K562 (cell line): ENCODE measurements at regions not wholly inside any gene's neighbourhood (a gene's known extent, or its start where the extent isn't known, plus 50 kb on each side); places are given as distances from the start of the nearest gene placed in this dataset.

ENCODE experiments used
- ATAC-seq: fragments of 200-7000 bp; cut with Tn5 transposase; 3 replicates; pipeline ENCODE4 v1.9.1; 2020; ENCODE audit warnings: moderate library complexity
- BruUV-seq: library from RNA; stranded (reverse); fragments of 400-500 nt; replicated peaks from 2 replicates; lab custom pipeline; 2021; lab: Mats Ljungman, UMichigan
- CTCF ChIA-PET: fragments of 300-600 bp; formaldehyde crosslinking; extraction: SDS; loops from one replicate; lab custom pipeline; 2021; ENCODE audit warnings: low intra/inter-chr PET ratio; lab: Yijun Ruan, JAX
- POLR2A ChIA-PET: fragments of 300-600, 350-650 bp; sonication (Branson Sonifier 250); formaldehyde crosslinking; extraction: SDS; loops from one replicate; lab custom pipeline; 2021; ENCODE audit warnings: antibody characterized with exemption, inconsistent platforms; lab: Yijun Ruan, JAX
- DNase-seq, 4 experiments: peaks; one replicate each; pipeline versions ENCODE4 v3.0.0 to v3.0.0-alpha.2; 2011 to 2018; ENCODE audit warnings: low spot score in 3 of 4, mixed read lengths in 3 of 4; ENCODE audit errors: extremely low read depth in 1 of 4
- FAIRE-seq: peaks from 2 replicates; lab custom pipeline; 2011; peaks lifted over from hg19 to GRCh38; lab: Jason Lieb, UNC
- H2AFZ ChIP-seq: 2 replicates; pipeline ENCODE4 v1.6.0; 2011; ENCODE audit warnings: low read depth, low read length, control low read depth, inconsistent platforms
- H3K27ac ChIP-seq: fragments of 200-600 bp; 3 replicates; pipeline ENCODE4 v1.8.0; 2011; ENCODE audit warnings: low read depth, mild to moderate bottlenecking, control low read depth, inconsistent platforms, low read length, moderate library complexity, mixed read lengths; ENCODE audit errors: extremely low read depth
- H3K27me3 ChIP-seq, 2 experiments: fragments of 300-600 bp in 1 of 2; 2 replicates in 1 of 2; 3 replicates in 1 of 2; pipeline versions ENCODE4 v1.6.0 to v1.8.0; 2011; ENCODE audit warnings: inconsistent platforms in 2 of 2, low read length in 2 of 2, mild to moderate bottlenecking in 1 of 2, mixed read lengths in 1 of 2, moderate library complexity in 1 of 2; ENCODE audit not compliant: control insufficient read depth in 2 of 2, insufficient read depth in 2 of 2
- H3K36me3 ChIP-seq: fragments of 300-600 bp; 3 replicates; pipeline ENCODE4 v1.8.0; 2011; ENCODE audit warnings: mild to moderate bottlenecking, low read length, inconsistent platforms; ENCODE audit not compliant: control insufficient read depth, insufficient read depth
- H3K4me1 ChIP-seq, 2 experiments: fragments of 200-600 bp in 1 of 2; replicated peaks in 1 of 2; 2 replicates in 1 of 2; 3 replicates in 1 of 2; pipeline versions ENCODE4 v1.5.1 to v1.8.0; 2011; ENCODE audit warnings: inconsistent platforms in 2 of 2, low read length in 2 of 2, mild to moderate bottlenecking in 1 of 2, mixed read lengths in 1 of 2, moderate library complexity in 1 of 2; ENCODE audit not compliant: control insufficient read depth in 2 of 2, insufficient read depth in 2 of 2
- H3K4me2 ChIP-seq: 2 replicates; pipeline ENCODE4 v1.6.1; 2011; ENCODE audit warnings: low read length, control low read depth, inconsistent platforms, mixed read lengths; ENCODE audit not compliant: insufficient read depth
- H3K4me3 ChIP-seq: fragments of 200-600 bp; sonication (generic), shearing (Covaris generic); 2 replicates; pipeline ENCODE4 v1.5.1; 2016; ENCODE audit warnings: control low read depth, inconsistent platforms
- H3K79me2 ChIP-seq: fragments of 200-600 bp; 3 replicates; pipeline ENCODE4 v1.8.0; 2011; ENCODE audit warnings: low read length, inconsistent platforms; ENCODE audit not compliant: control insufficient read depth, insufficient read depth
- H3K9ac ChIP-seq, 2 experiments: 2 replicates each; pipeline versions ENCODE4 v1.6.0 to v1.6.1; 2011; ENCODE audit warnings: low read depth in 2 of 2, low read length in 2 of 2, control low read depth in 1 of 2, inconsistent platforms in 1 of 2, mild to moderate bottlenecking in 1 of 2, mixed read lengths in 1 of 2; ENCODE audit not compliant: insufficient read depth in 1 of 2
- H3K9me1 ChIP-seq: one replicate; pipeline ENCODE4 v1.6.0; 2011; ENCODE audit warnings: inconsistent platforms, mild to moderate bottlenecking, low read length, moderate library complexity; ENCODE audit not compliant: control insufficient read depth, insufficient read depth
- H3K9me3 ChIP-seq: replicated peaks from 2 replicates; pipeline ENCODE4 v1.5.1; 2011; ENCODE audit warnings: low read depth, low read length, inconsistent platforms; ENCODE audit not compliant: control insufficient read depth, insufficient read depth
- H4K20me1 ChIP-seq: replicated peaks from 2 replicates; pipeline ENCODE4 v1.6.1; 2011; ENCODE audit warnings: low read length, inconsistent platforms, mixed read lengths; ENCODE audit not compliant: control insufficient read depth, insufficient read depth
- AFF1 ChIP-seq, 2 experiments: fragments of 450-650 bp; IDR thresholded peaks; 2 replicates each; pipeline ENCODE4 v1.6.1; 2018; ENCODE audit warnings: mild to moderate bottlenecking in 2 of 2, low read depth in 1 of 2; ENCODE audit not compliant: partially characterized antibody in 2 of 2
- E2F3 ChIP-seq: fragments of 250-450 bp; sonication (Bioruptor Pico); IDR thresholded peaks from 2 replicates; pipeline ENCODE4 v1.4.0; 2020; ENCODE audit warnings: mild to moderate bottlenecking
- L3MBTL2 ChIP-seq: fragments of 450-650 bp; IDR thresholded peaks from 2 replicates; pipeline ENCODE4 v1.6.1; 2016; ENCODE audit warnings: mild to moderate bottlenecking, moderate library complexity
- SPI1 ChIP-seq: IDR thresholded peaks from 2 replicates; pipeline ENCODE4 v1.6.1; 2011; ENCODE audit warnings: low read depth, low read length, control low read depth, borderline replicate concordance
- ZSCAN32 ChIP-seq: fragments of 450-650 bp; formaldehyde crosslinking; IDR thresholded peaks from 2 replicates; pipeline ENCODE4 v1.4.0; 2020; ENCODE audit warnings: mild to moderate bottlenecking, moderate library complexity
- WGBS: fragments of 100-300 bp; shearing (Covaris generic); methylation state at CpG from one replicate; pipeline ENCODE4 v1.1.6; 2016; ENCODE audit warnings: low coverage, mixed read lengths; ENCODE audit not compliant: insufficient coverage; ENCODE audit errors: missing lambda C conversion rate; 5-methylcytosine and 5-hydroxymethylcytosine counted together
- in situ Hi-C: fragments of 300-500 bp; cut with MboI; formaldehyde crosslinking; loops from 4 replicates; pipeline ENCODE4 v1.15.0; 2018; ENCODE audit warnings: inconsistent platforms, mixed read lengths
- intact Hi-C: fragments of 100-400 bp; cut with micrococcal nuclease; formaldehyde crosslinking; loops from 2 replicates; pipeline ENCODE4 v1.14.2; 2022
- TF ChIP-seq, protein P1 (sequence below): fragments of 200-600 bp; sonication (generic); IDR thresholded peaks from one replicate; pipeline ENCODE4 v1.6.1; 2012; ENCODE audit warnings: mild to moderate bottlenecking, low read depth, low read length, inconsistent platforms

DNA sequence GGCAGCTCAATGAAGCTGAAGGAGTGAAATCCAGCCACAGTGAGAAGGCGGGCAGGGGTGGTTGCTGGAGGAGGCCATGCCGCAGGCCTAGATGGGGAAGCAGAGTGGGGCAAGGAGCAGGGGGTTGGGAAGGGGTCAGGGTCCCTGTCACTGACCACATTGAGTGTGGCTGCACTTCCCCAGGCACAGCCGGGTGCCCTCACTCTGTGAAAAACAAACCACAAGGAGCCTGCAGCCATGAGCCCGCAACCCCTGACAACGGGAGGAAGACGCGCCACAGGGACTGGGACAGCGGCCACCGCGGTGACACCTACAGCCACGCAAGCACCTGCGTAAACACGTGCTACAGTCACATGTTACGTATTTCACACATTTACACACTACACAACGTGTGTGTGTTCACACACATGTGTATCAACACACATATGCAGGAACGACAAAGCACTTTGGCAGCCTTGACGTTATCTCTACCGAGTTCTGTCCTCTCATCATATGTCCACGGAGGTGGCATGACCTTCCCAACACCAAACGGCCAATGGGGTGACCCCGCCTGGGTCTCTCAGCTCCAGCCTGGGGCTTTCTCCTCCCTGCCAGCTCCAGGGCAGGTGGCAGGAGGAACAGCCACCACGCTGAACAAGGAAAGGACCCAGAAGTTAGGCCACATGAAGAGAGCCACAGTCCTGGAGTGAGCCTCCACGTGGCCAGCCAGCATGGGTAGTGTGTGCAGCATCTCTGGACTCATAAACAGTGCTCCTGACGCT, 137.6 kb upstream of the RPS6KA2 start:
- FAIRE-seq = no peak
- no peak overlapping the region for H3K27ac ChIP-seq
- WGBS = 14% methylated on average over 23 of the region's 24 CpGs
- H3K36me3 ChIP-seq = no peaks in the 10 kb centered on the region
- H3K4me1 ChIP-seq = peaks cover 0 to 7% of the 10 kb centered on the region in 2 experiments; a peak in 2 of 5 replicates
- peaks cover 16% of the 10 kb centered on the region; the same call in 1 of the 2 replicates for H4K20me1 ChIP-seq
- ChIA-PET POLR2A (no interaction called here), CTCF (interaction anchor here (0.5 kb wide), 1 partner anchor 243 kb away, joined by 5 read pairs; no protein-coding TSS in a partner anchor)
- H3K9me1 ChIP-seq = no peaks in the 10 kb centered on the region
- H3K9me3 ChIP-seq = no peaks in the 10 kb centered on the region
- no peak overlapping the region for H3K4me3 ChIP-seq
- H3K79me2 ChIP-seq = no peaks in the 10 kb centered on the region
- no peak overlapping the region for H2AFZ ChIP-seq
- in situ Hi-C loops (loop anchor here (25.0 kb wide), 1 partner anchor 523 kb away; the partner anchor contains the start of gene UNC93A), intact Hi-C loops (no loop called here)
- no peak for ATAC-seq
- DNase-seq = no peak
- H3K4me2 ChIP-seq = no peak overlapping the region
- no TSS peak for BruUV-seq
- H3K9ac ChIP-seq = no peak overlapping the region
- H3K27me3 ChIP-seq = peaks cover 76 to 83% of the 10 kb centered on the region in 2 experiments
- TF ChIP-seq, protein P1, sequence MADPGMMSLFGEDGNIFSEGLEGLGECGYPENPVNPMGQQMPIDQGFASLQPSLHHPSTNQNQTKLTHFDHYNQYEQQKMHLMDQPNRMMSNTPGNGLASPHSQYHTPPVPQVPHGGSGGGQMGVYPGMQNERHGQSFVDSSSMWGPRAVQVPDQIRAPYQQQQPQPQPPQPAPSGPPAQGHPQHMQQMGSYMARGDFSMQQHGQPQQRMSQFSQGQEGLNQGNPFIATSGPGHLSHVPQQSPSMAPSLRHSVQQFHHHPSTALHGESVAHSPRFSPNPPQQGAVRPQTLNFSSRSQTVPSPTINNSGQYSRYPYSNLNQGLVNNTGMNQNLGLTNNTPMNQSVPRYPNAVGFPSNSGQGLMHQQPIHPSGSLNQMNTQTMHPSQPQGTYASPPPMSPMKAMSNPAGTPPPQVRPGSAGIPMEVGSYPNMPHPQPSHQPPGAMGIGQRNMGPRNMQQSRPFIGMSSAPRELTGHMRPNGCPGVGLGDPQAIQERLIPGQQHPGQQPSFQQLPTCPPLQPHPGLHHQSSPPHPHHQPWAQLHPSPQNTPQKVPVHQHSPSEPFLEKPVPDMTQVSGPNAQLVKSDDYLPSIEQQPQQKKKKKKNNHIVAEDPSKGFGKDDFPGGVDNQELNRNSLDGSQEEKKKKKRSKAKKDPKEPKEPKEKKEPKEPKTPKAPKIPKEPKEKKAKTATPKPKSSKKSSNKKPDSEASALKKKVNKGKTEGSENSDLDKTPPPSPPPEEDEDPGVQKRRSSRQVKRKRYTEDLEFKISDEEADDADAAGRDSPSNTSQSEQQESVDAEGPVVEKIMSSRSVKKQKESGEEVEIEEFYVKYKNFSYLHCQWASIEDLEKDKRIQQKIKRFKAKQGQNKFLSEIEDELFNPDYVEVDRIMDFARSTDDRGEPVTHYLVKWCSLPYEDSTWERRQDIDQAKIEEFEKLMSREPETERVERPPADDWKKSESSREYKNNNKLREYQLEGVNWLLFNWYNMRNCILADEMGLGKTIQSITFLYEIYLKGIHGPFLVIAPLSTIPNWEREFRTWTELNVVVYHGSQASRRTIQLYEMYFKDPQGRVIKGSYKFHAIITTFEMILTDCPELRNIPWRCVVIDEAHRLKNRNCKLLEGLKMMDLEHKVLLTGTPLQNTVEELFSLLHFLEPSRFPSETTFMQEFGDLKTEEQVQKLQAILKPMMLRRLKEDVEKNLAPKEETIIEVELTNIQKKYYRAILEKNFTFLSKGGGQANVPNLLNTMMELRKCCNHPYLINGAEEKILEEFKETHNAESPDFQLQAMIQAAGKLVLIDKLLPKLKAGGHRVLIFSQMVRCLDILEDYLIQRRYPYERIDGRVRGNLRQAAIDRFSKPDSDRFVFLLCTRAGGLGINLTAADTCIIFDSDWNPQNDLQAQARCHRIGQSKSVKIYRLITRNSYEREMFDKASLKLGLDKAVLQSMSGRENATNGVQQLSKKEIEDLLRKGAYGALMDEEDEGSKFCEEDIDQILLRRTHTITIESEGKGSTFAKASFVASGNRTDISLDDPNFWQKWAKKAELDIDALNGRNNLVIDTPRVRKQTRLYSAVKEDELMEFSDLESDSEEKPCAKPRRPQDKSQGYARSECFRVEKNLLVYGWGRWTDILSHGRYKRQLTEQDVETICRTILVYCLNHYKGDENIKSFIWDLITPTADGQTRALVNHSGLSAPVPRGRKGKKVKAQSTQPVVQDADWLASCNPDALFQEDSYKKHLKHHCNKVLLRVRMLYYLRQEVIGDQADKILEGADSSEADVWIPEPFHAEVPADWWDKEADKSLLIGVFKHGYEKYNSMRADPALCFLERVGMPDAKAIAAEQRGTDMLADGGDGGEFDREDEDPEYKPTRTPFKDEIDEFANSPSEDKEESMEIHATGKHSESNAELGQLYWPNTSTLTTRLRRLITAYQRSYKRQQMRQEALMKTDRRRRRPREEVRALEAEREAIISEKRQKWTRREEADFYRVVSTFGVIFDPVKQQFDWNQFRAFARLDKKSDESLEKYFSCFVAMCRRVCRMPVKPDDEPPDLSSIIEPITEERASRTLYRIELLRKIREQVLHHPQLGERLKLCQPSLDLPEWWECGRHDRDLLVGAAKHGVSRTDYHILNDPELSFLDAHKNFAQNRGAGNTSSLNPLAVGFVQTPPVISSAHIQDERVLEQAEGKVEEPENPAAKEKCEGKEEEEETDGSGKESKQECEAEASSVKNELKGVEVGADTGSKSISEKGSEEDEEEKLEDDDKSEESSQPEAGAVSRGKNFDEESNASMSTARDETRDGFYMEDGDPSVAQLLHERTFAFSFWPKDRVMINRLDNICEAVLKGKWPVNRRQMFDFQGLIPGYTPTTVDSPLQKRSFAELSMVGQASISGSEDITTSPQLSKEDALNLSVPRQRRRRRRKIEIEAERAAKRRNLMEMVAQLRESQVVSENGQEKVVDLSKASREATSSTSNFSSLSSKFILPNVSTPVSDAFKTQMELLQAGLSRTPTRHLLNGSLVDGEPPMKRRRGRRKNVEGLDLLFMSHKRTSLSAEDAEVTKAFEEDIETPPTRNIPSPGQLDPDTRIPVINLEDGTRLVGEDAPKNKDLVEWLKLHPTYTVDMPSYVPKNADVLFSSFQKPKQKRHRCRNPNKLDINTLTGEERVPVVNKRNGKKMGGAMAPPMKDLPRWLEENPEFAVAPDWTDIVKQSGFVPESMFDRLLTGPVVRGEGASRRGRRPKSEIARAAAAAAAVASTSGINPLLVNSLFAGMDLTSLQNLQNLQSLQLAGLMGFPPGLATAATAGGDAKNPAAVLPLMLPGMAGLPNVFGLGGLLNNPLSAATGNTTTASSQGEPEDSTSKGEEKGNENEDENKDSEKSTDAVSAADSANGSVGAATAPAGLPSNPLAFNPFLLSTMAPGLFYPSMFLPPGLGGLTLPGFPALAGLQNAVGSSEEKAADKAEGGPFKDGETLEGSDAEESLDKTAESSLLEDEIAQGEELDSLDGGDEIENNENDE = no peak
- TF ChIP-seq L3MBTL2 (no peak), AFF1 (IDR thresholded peaks at IDR 0.05; ENCODE audit: low read depth in 1 of 2, partially characterized antibody in 2 of 2) (no peak), SPI1 (no peak), ZSCAN32 (CRISPR knock-in tag) (no peak), E2F3 (CRISPR knock-in tag) (no peak)
